ENCODE measurements at regions not wholly inside any gene's neighbourhood (a gene's known extent, or its start where the extent isn't known, plus 50 kb on each side); places are given as distances from the start of the nearest gene placed in this dataset.
"Not testable (repeated sequence)": the region's sequence is repeated elsewhere in the genome, so short reads cannot be mapped to it uniquely, and the experiment has no call there.

DNA sequence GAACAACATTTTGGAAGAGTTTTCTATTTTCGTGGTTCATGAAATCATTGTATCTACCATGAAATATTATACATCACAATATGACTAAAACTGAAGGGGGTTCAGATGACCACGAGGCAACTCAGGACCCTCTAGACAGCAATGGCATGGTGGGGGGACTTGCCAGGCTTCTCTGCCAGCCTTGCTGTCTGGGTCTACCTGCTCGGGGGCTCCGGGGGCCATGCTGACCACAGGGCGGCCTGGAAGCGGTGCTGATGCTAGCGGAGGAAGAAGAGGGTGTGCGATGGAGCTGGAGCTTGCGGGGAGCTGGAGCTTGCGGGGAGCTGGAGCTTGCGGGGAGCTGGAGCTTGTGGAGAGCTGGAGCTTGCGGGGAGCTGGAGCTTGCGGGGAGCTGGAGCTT is 89.2 kb upstream of the IRX4 start:
- DNase-seq: no peak

DNA sequence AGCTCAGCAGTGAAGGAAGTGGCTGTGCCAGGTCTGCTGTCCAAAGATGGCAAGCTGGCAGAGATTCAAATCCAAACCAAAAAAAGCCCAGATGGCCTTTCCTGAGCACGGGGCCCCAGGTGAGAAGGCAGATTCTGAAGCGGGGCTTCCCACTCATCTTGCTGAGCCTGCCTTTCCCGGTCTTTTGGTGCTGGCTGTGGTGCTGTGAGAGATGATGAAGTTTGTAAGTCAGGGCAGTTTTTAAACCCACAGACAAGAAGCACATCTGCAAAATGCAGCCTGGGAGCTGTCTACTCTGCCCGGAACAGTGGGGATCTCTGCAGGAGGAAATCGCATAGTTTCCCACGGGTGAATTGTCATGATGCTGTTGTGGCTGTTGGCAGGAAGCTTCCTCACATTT is 85.0 kb upstream of the IRX4 start:
- no peak for DNase-seq

DNA sequence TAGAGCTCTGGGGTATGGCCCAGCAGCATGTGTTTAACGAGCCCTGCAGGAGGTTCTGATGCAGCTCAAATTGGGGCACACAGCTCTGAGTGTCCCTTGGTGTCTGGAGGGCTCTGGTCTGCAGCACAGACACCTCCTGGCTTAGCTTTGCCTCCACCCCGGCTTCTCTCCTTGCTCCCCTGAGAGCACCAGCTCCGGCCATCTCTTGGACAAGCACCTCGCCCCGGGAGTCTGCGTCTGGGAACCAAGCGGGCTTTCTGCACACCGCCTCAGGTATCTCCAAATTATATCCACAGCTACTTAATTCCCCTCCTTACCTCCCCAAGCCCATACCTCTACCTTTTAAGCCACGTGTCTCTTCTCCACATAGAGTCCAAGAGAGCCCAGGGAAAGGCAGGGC is 83.7 kb upstream of the IRX4 start:
- no peak for DNase-seq

DNA sequence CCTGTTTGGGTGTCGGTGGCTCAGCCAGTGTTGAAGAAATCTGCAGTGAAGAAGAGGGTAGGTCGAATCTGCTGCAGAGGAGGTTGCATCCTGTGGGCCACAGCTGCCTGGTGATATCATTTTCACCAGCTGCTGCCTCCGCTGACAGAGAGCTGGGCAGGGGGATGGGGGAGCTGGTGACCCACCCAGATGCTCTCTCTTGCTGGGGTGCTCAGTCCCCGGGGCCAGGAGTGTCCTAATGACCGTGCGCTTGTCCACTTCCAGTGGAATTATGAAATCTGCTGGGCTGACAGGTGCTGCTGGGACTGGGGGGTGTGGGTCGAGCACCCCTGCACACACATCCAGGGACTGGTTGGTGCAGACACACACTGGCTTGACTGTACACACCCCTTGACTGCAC is 83.2 kb upstream of the IRX4 start:
- DNase-seq: no peak

DNA sequence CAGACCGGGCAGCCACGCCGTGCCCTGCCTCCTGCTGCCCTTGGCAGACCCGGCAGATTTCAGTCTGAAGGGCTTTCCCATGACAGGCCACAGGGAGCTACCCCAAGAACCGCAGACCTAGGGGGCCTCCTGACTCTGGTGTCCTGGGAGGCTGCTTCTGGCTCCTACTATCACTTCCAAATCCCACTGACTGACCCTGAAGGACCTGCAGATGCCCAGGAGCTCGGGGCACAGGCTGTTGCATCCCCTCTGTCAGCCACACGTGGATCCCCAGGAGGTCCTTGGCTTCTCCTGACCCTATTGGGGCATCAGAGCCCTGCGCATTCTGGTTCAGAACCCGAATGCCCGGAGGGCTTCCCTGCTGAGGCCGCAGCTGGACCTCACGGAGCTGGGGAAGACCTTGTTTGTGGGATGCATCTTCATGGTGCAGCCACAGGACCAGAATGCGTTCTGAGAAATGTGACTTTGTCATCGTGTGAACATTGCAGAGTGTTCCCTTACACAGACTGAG is 81.3 kb upstream of the IRX4 start:
- DNase-seq: no peak

DNA sequence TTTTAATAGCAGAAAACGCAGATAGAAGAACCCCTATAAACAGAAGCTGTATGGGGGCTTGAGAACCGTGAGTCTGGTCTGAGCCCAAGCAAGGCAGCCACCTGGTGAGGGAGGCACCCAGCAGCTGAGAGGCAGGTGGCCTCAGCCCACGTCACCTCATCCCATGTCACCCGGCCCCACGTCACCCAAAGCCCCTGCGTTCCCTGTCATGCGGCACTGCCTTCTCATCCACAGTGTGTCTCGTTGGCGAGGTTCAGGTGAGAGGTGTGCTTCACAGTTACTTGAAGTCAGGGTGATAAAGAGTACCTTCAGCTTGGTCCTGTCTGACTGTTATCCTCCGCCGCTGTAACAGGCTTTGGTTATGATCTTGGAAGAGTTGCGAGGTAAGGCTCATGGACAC is 80.6 kb upstream of the IRX4 start:
- no peak for DNase-seq

DNA sequence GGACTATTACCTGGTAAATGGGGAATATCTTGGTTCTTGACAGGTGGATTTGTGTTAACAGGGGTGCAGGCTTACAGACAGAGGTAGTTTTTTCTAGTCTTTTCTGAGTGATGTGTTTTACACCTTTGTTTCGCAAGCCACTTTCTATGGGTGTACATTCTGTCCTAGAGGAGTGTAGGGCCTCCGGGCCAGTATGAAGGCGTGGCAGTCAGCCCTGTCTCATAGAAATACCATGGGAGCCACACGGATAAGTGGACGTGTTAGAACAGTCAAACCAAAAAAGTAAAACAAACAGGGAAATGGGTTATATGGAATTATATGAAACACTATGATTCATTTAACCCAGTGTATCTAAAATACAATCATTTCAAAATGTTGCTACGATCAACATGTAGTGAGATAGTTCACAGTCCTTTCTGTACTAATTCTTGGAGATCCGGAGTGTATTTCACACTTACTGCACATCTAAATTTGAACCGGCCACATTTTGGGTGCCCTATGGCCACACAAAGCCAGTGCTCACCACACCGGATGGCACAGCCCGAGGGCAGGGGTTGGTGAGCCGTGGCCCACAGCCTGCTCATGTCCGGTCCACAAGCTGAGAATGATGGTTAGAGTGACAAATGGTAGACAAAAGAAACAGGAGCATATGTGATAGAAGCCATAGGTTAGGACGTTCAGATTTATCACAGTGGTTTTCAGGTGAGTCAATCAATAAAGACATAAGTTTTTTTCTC is 80.1 kb upstream of the IRX4 start:
- DNase-seq: no peak

DNA sequence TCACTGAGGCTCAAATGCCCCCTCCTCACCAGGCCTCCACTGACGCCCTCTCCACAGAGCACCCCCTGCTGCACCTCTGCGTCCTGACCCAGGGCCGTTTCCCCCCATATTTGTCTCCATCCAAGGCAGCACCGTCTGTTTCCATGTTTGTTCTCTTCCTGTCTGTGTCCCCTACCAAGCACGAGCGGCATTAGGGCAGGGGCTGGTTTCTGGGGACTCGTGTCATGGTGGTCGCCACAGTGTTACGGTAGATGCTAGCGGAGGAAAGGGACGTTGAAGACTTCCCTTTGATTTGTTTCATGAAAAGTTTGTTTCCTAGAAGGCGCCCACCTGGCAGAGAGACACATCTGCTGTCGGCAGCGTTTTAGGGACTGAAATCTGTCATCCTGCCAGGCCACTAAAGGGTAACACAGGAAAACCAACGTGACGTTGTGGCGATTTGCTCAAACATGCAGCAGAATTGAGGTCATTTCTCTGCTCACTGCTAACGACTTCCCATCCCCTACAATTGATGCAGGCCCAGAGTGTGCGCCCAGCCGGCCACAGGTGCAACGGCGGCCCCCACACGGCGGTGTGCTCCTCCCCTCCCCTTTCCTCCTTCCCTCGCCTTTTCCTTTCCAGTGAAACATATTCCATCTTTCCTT is 79.3 kb upstream of the IRX4 start:
- DNase-seq: no peak

DNA sequence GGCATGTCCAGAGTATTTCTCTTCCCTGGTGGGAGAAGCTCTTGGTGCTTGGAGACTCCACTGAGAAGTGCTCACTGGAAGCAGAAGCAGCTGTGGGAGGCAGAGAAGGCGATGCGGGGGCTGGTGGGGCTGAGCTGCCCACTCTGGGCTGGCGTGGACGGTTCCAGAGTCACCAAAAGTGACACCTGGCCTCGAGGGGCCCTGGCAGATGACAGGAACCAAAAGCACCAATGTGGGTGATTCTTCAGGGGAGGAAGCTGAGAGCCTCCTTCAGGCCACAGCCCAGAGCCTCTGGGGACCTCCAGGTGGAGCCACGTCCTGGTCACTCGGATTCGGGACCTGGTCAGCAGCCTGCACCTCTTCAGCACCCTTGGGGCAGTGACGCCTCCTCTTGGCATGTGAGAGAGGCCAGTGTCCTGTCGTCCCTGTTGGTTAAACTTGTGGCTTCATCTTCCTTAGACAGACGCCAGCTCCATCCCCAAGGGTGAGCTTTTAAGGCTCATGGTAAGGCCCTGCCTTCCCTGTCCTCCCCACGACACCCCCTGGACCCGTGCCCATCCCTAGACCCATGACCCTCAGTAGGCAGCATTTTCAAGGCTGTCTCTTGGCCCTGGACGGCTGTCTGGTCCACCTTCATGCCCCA is 78.7 kb upstream of the IRX4 start:
- no peak for DNase-seq

DNA sequence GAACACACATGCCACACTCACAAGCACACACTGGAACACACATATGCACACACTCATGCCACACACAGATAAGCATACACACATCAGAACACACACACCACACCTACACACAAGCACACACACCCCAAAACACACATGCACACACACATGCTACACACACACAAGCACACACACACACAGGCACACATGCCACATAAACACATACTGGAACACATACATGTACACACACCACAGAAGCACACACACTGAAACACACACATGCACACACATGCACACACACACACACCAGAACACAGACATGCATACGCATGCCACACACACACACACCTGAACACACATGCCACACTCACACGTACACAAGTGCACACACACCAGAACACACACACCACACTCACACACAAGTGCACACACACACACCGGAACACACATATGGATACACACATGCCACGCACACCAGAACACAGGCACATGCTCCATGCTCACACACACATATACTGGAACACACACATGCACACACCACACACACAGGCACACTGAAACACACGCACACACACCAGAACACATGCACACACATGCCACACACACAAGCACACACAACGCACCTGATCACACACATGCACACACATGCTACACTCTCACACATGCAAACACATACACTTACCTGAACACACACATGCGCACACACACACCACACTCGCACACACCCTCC is 78.0 kb upstream of the IRX4 start:
- no peak for DNase-seq

DNA sequence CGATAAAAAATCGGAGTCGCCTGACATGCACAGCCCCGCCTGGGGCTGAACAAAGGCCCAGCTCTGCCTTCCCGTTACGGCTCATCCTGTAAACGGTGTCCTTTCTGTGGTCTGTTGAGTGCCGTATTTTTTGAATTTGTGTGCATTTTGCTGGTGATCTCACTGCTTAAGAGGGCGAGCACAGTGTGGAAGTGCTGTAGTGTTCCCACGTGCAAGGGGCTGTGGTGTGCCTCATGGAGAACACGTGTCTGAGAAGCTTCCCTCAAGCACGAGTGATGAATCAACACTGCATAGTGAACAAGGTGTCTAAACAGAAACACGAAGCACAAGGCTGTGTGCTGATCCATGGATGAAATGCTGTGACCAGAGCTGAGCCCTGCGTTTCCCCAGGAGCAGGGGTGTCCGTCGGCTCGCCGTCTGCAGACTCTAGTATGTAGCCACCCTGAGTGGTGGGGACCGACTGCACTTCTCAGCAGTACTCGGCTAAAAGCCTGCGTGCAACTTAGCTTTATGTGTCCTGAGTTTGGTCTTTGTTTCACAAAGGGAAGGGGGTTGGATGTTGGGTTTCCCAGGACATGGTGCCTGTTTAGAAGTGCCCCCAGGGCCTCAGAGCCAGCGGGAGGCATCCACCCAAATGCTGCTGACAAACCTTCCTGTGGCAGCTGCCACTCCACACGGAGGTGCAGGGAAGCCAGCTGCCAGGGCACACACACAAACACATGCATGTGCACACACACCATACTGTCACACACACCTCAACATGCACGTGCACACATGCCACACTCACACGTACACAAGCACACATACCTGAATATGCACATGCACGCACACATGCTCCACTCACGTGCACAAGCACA is 77.2 kb upstream of the IRX4 start:
- no peak for DNase-seq

DNA sequence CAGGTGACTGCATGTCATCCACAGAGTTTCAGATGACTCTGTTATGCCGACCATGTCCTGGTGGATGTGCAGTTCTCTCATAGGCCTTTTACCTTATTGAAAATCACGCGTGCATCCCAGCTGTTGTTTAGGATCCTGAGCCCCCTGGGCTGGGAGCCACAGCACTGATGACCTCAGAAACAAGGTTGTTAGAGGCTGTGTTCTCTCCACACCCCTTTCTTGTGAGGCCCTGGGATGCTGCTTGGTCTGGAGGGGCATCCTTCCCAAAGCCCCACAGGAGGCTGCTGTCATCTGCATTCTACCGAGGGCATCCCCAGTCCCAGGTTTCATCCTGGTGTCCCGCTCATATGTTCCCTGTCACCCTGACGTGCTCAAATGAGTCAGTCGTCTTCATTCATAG is 76.5 kb upstream of the IRX4 start:
- no peak for DNase-seq

DNA sequence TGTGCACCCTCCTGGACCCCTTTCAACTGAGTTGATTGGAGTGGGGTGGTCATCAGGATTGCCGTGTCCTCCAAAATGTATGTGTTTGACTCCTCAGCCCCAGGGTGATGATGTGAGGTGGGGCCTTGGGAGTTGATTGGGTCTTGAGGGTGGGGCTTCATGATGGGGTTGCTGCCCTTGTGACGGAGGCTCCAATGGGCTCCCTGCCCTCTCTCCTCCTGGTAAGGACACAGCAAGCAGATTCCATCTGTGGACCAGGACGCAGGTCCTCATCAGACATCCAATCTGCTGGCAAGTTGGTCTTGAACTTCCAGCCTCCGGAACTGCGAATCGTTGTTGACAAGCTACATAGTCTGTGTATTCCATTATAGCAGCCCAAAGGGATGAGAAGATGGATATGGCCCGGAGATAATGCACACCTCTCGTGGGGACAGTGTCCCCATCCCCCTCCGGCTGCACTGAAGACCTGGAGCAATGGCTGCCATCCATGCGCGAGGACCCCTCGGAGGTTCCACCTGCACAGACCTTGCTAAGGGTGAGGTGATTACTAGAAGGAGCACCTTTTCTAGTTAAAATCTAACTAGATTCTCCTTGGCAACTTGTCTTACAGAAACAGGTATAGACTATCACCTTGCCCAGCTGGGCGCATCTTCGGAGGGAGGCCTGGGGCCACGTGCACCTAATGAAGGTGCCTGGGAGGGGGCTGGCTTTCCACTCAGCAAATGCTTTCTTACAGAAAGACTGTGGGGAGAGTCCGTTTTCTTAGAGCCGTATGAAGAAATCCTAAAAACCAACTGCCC is 75.7 kb upstream of the IRX4 start:
- DNase-seq: no peak

DNA sequence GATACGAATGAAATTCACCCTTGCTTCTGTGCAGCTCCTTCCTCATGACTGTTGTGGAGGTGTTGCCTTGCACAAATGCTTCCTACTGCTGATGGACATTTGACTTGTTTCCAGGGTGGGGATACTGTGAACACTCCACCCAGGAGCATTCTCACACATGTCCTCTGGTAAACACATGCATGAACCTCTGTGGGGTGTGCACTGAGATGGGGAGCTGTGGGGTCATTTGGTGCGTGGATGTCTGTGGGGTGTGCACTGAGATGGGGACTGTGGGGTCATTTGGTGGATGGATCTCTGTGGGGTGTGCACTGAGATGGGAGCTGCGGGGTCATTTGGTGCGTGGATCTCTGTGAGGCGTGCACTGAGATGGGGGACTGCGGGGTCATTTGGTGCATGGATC is 72.9 kb upstream of the IRX4 start:
- DNase-seq: no peak

DNA sequence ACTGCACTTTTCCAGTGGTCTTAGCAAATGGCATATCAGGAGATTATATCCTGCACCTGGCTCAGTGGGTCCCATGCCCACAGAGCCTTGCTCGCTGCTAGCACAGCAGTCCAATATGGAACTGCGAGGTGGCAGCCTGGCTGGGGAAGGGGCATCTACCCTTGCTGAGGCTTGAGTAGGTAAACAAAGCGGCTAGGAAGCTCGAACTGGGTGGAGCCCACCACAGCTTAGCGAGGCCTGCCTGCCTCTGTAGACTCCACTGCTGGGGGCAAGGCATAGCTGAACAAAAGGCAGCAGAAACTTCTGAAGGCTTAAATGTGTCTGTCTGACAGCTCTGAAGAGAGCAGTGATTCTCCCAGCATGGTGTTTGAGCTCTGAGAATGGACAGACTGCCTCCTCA is 71.0 kb upstream of the IRX4 start:
- not testable (repeated sequence) for DNase-seq

DNA sequence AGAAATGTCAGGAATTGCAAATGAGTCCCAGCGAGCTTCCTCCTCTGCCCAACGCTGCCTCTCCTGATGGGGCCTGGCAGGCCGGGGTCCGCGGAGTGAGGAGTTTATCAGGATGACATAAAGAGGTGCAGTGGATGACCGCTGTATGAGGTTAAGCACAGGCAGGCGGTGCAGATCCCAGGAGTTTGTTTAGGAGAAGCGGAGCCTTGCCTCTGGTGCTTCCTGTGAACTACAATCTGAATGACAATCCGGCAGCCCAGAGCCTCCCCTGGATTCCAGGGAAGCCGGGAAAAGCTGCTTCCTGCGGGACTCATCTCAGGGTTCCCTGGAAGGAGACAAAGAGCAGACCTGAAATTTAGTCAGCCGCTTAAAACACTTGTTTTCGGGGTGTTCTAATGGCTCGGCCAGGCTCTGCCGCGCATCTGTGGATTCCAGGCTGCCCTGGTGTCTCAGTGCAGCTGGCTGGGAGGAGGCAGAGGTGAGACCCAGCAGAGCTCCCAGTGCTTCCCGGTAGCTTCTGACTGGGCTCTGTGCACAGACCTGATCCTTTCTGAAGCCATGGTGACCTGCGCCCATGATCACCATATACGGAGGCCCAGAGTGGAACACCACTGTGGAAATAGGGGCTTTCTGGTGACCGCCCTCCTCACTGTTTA is 69.8 kb upstream of the IRX4 start:
- DNase-seq: no peak

DNA sequence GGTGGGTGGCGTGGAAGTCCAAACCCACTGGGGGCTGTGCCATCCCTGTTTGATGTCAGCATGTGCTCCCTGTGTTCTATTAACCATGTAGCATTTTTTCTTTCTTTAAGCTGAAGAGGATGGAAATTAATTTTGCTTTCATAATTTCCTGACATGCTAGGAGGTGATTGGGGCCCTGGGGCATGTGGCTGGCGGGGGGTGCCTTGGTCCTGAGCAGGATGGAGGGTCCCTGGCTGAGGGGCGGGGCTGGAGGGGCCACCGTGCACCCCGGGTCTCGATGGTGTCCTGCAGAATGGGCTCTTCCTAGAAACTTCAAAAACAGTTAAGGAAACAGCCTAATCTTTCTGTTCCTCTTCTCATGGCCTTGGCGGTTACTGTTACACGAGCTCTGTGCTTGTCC is 69.3 kb upstream of the IRX4 start:
- DNase-seq: no peak

DNA sequence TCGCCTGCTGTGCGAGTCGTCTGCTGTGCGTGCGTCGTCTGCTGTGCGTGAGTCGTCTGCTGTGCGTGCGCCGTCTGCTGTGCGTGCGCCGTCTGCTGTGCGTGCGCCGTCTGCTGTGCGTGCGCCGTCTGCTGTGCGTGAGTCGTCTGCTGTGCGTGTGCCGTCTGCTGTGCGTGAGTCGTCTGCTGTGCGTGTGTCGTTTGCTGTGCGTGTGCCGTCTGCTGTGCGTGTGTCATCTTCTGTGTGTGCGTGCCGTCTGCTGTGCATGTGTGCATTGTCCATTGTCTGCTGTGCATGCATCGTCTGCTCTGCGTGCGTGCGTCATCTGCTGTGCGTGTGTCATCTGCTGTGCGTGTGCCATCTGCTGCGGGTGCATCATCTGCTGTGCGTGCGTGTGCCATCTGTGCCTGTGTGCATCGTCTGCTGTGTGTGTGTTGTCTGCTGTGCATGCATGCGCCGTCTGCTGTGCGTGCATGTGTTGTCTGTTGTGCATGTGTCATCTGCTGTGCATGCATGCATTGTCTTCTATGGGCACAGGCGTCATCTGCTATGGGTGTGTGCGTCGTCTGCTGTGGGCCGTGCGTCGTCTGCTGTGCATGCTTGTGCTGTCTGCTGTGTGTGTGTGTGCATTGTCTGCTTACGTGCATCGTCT is 68.6 kb upstream of the IRX4 start:
- no peak for DNase-seq

DNA sequence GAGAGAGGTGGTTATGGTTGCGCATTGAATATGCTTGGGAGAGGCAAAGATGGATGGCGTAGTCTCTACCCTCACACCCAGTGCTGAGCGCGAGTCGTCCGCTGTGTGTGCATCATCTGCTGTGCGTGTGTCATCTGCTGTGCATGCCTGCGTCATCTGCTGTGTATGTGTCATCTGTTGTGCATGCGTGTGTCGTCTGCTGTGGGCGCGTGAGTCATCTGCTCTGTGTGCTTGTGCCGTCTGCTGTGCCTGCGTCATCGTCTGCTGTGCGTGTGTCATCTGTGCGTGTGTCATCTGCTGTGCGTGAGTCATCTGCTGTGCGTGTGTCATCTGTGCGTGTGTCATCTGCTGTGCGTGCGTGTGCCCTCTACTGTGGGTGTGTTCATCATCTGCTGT is 68.0 kb upstream of the IRX4 start:
- DNase-seq: no peak

DNA sequence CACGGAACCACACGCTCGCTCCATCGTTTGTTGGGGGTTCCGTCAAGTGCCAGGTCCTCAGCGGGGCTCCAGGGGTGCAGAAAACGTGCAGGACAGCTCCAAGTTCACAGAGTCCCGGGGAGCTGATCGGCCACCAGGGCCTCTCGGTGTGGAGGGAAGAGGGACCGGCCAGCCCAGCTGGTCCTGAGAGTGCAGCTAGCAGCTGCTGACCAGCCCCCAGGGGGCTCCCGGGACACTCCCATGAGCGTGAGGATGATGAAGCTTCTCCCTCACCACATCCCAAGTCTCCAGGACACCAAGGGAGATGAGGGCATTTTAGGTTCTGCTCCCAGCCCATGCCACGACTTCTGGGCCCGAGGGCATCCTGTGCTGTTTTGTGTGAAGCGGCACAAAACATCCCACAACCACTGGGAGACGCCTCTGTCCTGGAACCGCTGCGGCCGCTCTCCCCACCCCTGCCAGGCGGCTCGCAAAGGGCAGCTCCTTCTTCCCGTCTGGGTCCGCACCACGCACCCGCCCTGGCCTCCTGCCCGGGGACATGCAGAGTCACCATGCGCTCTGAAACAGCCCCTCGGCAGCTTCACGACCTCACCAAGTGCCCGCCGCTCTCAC is 67.5 kb upstream of the IRX4 start:
- no peak for DNase-seq
